ENCODE measurements at regions not wholly inside any gene's neighbourhood (a gene's known extent, or its start where the extent isn't known, plus 50 kb on each side); places are given as distances from the start of the nearest gene placed in this dataset.

- no peak for DNase-seq
Observed at GRCh38 chrX:51798701-51799100, 55.5 kb downstream of the GSPT2 start.

GRCh38 chrX:51802917-51803688 is 59.9 kb downstream of the GSPT2 start:
- peak; percentile 39 to 40 for DNase-seq

- peak; percentile 28 to 42 for DNase-seq
Observed at GRCh38 chrX:51803833-51804232, 60.6 kb downstream of the GSPT2 start.

- DNase-seq = no peak
Observed at GRCh38 chrX:51804741-51805140, 61.5 kb downstream of the GSPT2 start.

GRCh38 chrX:51813886-51814460 is 70.7 kb downstream of the GSPT2 start:
- DNase-seq = no peak

GRCh38 chrX:51824061-51824460 is 69.4 kb upstream of the MAGED1 start:
- DNase-seq = no peak

GRCh38 chrX:51825436-51825835 is 68.0 kb upstream of the MAGED1 start:
- no peak for DNase-seq

GRCh38 chrX:51834076-51834475 is 59.3 kb upstream of the MAGED1 start:
- no peak for DNase-seq

GRCh38 chrX:51836823-51837222 is 56.6 kb upstream of the MAGED1 start:
- no peak for DNase-seq

GRCh38 chrX:51837451-51837850 is 56.0 kb upstream of the MAGED1 start:
- no peak for DNase-seq

- DNase-seq = peak; percentile 34 to 42
Observed at GRCh38 chrX:51837921-51838320, 55.5 kb upstream of the MAGED1 start.
